ENCODE measurements at regions not wholly inside any gene's neighbourhood (a gene's known extent, or its start where the extent isn't known, plus 50 kb on each side); places are given as distances from the start of the nearest gene placed in this dataset.

DNA sequence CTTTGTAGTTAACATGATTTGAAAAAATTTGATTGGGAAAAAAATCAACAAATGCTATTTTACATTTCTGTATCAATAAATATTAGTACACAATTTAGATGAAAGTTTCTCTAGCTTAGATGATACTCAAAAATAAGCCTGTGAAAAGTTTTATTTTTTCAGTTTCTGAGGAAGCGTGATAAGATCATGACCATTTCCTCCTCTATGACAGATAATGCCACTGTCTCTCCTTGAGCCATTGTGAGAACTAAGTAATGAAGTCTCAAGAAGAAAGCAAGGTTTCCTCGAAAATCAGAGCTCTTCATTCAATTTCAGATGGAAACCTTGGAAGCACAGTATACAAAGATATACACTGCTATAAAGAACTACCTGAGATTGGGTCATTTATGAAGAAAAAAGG is 395.0 kb downstream of the HDGFL1 start:
- no peak for DNase-seq (ENCODE audit: low spot score)
- Mint-ChIP-seq H3K27me3 (ENCODE audit: unreplicated experiment) (no peaks in the 10 kb centered on the region), H3K27ac (ENCODE audit: unreplicated experiment) (no peak overlapping the region), H3K4me1 (ENCODE audit: unreplicated experiment) (peaks cover 6% of the 10 kb centered on the region), H3K9me3 (ENCODE audit: unreplicated experiment) (no peaks in the 10 kb centered on the region), H3K4me3 (ENCODE audit: unreplicated experiment) (no peak overlapping the region), H3K36me3 (ENCODE audit: low read depth, unreplicated experiment) (no peaks in the 10 kb centered on the region)
- no peak for TF ChIP-seq CTCF (IDR thresholded peaks at IDR 0.05; ENCODE audit: unreplicated experiment)

- H3K27ac Mint-ChIP-seq (ENCODE audit: unreplicated experiment) = no peak overlapping the region
- H3K9me3 Mint-ChIP-seq (ENCODE audit: unreplicated experiment) = no peaks in the 10 kb centered on the region
- DNase-seq (ENCODE audit: low spot score) = no peak
- no peak overlapping the region for H3K4me3 Mint-ChIP-seq (ENCODE audit: unreplicated experiment)
- H3K36me3 Mint-ChIP-seq (ENCODE audit: low read depth, unreplicated experiment) = no peaks in the 10 kb centered on the region
- H3K27me3 Mint-ChIP-seq (ENCODE audit: unreplicated experiment) = no peaks in the 10 kb centered on the region
- H3K4me1 Mint-ChIP-seq (ENCODE audit: unreplicated experiment) = peaks cover 6% of the 10 kb centered on the region
- TF ChIP-seq CTCF (IDR thresholded peaks at IDR 0.05; ENCODE audit: unreplicated experiment) = no peak
Observed at GRCh38 chr6:22965889-22966288, 396.5 kb downstream of the HDGFL1 start.

- no peak for TF ChIP-seq CTCF (IDR thresholded peaks at IDR 0.05; ENCODE audit: unreplicated experiment)
- H3K4me1 Mint-ChIP-seq (ENCODE audit: unreplicated experiment) = peaks cover 6% of the 10 kb centered on the region
- no peak overlapping the region for H3K4me3 Mint-ChIP-seq (ENCODE audit: unreplicated experiment)
- DNase-seq (ENCODE audit: low spot score) = no peak
- H3K27ac Mint-ChIP-seq (ENCODE audit: unreplicated experiment) = no peak overlapping the region
- no peaks in the 10 kb centered on the region for H3K27me3 Mint-ChIP-seq (ENCODE audit: unreplicated experiment)
- no peaks in the 10 kb centered on the region for H3K36me3 Mint-ChIP-seq (ENCODE audit: low read depth, unreplicated experiment)
- no peaks in the 10 kb centered on the region for H3K9me3 Mint-ChIP-seq (ENCODE audit: unreplicated experiment)
Observed at GRCh38 chr6:22966691-22967422, 397.5 kb downstream of the HDGFL1 start.

- DNase-seq (ENCODE audit: low spot score) = no peak
- Mint-ChIP-seq H3K27me3 (ENCODE audit: unreplicated experiment) (no peaks in the 10 kb centered on the region), H3K27ac (ENCODE audit: unreplicated experiment) (no peak overlapping the region), H3K4me3 (ENCODE audit: unreplicated experiment) (no peak overlapping the region), H3K9me3 (ENCODE audit: unreplicated experiment) (no peaks in the 10 kb centered on the region), H3K4me1 (ENCODE audit: unreplicated experiment) (no peaks in the 10 kb centered on the region), H3K36me3 (ENCODE audit: low read depth, unreplicated experiment) (no peaks in the 10 kb centered on the region)
- no peak for TF ChIP-seq CTCF (IDR thresholded peaks at IDR 0.05; ENCODE audit: unreplicated experiment)
Observed at GRCh38 chr6:22970004-22970403, 400.6 kb downstream of the HDGFL1 start.

- no peak for TF ChIP-seq CTCF (IDR thresholded peaks at IDR 0.05; ENCODE audit: unreplicated experiment)
- Mint-ChIP-seq H3K27me3 (ENCODE audit: unreplicated experiment) (no peaks in the 10 kb centered on the region), H3K4me1 (ENCODE audit: unreplicated experiment) (no peaks in the 10 kb centered on the region), H3K4me3 (ENCODE audit: unreplicated experiment) (no peak overlapping the region), H3K9me3 (ENCODE audit: unreplicated experiment) (no peaks in the 10 kb centered on the region), H3K27ac (ENCODE audit: unreplicated experiment) (no peak overlapping the region), H3K36me3 (ENCODE audit: low read depth, unreplicated experiment) (no peaks in the 10 kb centered on the region)
- DNase-seq (ENCODE audit: low spot score) = no peak
Observed at GRCh38 chr6:22972771-22973170, 403.4 kb downstream of the HDGFL1 start.
